ENCODE measurements at regions not wholly inside any gene's neighbourhood (a gene's known extent, or its start where the extent isn't known, plus 50 kb on each side); places are given as distances from the start of the nearest gene placed in this dataset.

DNA sequence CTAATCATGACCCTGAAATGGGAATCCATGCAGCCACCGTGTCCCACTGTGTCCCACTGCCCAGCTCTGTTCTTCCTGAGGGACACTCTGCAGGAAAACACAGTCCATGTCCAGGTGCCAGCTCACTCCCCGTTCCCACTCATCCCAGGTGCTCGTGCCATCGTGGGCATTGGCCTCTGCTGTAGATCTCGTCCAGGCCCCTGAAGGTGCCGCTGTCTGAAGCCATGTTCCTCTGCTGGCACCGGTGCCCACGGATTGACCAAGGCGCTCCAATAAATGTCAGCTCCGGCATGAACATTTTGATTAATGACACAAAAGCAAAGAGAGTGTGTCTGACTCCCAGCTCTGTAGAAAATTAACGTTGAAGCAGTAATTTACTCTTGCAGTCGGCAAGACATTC lies 280.1 kb upstream of the SALL3 start:
- H4K20me1 ChIP-seq (ENCODE audit: control insufficient read depth, extremely low read depth, insufficient read depth, low read length): no peaks in the 10 kb centered on the region
- no peak overlapping the region for H2AFZ ChIP-seq (ENCODE audit: control insufficient read depth, low read length)
- no peaks in the 10 kb centered on the region for H3K36me3 ChIP-seq (ENCODE audit: control insufficient read depth in 2 of 2, extremely low read depth in 1 of 2, insufficient read depth in 2 of 2, low read length in 2 of 2)
- FAIRE-seq (no peak), DNase-seq (ENCODE audit: low read depth, low spot score) (no peak)
- H3K4me3 ChIP-seq (ENCODE audit: control insufficient read depth in 2 of 3, extremely low read depth in 1 of 3, insufficient read depth in 2 of 3, low read depth in 1 of 3, low read length in 3 of 3): no peak overlapping the region
- no peaks in the 10 kb centered on the region for H3K79me2 ChIP-seq (ENCODE audit: control insufficient read depth, insufficient read depth, low read length)
- H3K27ac ChIP-seq (ENCODE audit: control insufficient read depth, insufficient read depth, low read length): no peak overlapping the region
- peaks cover 11% of the 10 kb centered on the region for H3K9me3 ChIP-seq (ENCODE audit: control insufficient read depth, low read depth, low read length)
- no peaks in the 10 kb centered on the region for H3K9me1 ChIP-seq (ENCODE audit: control insufficient read depth, extremely low read depth, insufficient read depth, low read length)
- dilution Hi-C loops (cut with MboI; ENCODE audit: extremely low pct_ligation_motif_present, low sequenced_read_pairs): no loop called here
- no peaks in the 10 kb centered on the region for H3K27me3 ChIP-seq (ENCODE audit: control insufficient read depth, extremely low read depth, insufficient read depth, low read length)
- no peak overlapping the region for H3K4me2 ChIP-seq (ENCODE audit: control insufficient read depth, extremely low read depth, insufficient read depth, low read depth, low read length)
- H3K9ac ChIP-seq (ENCODE audit: control insufficient read depth, extremely low read depth, insufficient read depth, low read length): no peak overlapping the region
- TF ChIP-seq, protein P1, sequence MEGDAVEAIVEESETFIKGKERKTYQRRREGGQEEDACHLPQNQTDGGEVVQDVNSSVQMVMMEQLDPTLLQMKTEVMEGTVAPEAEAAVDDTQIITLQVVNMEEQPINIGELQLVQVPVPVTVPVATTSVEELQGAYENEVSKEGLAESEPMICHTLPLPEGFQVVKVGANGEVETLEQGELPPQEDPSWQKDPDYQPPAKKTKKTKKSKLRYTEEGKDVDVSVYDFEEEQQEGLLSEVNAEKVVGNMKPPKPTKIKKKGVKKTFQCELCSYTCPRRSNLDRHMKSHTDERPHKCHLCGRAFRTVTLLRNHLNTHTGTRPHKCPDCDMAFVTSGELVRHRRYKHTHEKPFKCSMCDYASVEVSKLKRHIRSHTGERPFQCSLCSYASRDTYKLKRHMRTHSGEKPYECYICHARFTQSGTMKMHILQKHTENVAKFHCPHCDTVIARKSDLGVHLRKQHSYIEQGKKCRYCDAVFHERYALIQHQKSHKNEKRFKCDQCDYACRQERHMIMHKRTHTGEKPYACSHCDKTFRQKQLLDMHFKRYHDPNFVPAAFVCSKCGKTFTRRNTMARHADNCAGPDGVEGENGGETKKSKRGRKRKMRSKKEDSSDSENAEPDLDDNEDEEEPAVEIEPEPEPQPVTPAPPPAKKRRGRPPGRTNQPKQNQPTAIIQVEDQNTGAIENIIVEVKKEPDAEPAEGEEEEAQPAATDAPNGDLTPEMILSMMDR (optimal IDR thresholded peaks at IDR 0.05 in 1 of 3, IDR thresholded peaks at IDR 0.05 in 1 of 3, conservative IDR thresholded peaks at IDR 0.05 in 1 of 3; ENCODE audit: extremely low read depth in 1 of 3, insufficient read depth in 2 of 3, low read length in 3 of 3): no peak
- no peaks in the 10 kb centered on the region for H3K4me1 ChIP-seq (ENCODE audit: control insufficient read depth, extremely low read depth, insufficient read depth, low read length)

DNA sequence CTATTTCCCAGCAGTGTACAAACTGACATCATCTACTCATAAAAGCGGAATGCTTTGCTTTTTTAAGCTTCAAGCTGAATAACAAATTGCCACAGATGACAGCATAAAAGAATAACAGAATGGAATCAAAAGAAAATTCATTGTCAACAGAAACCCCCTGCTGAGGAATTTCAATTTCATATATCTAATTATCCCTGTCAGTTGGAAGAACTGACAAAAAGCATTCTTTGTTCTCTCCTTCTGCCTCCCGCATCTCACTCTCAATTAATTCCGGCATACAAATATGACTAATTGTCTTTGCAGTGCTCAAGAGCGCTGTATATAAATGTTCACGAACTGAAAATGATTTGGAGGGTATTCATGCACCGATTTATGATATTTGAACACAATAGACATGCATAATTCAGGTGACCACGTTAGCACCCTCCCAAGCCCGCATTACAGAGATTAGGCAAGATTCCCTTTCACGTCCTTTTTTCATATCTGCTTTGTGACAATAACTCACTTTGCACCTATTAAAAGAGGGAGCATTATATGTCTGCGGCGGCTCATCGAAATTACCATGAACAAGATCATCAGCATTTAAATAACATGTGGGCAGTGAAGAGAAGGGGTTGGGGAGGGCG lies 277.7 kb upstream of the SALL3 start:
- FAIRE-seq (no peak), DNase-seq (ENCODE audit: low read depth, low spot score) (no peak)
- TF ChIP-seq EZH2 (IDR thresholded peaks at IDR 0.05; ENCODE audit: low read length): no peak
- TF ChIP-seq, protein P1 (optimal IDR thresholded peaks at IDR 0.05 in 1 of 3, IDR thresholded peaks at IDR 0.05 in 1 of 3, conservative IDR thresholded peaks at IDR 0.05 in 1 of 3; ENCODE audit: extremely low read depth in 1 of 3, insufficient read depth in 2 of 3, low read length in 3 of 3): no peak
- dilution Hi-C loops (cut with MboI; ENCODE audit: extremely low pct_ligation_motif_present, low sequenced_read_pairs): no loop called here
- Histone ChIP-seq H3K79me2 (ENCODE audit: control insufficient read depth, insufficient read depth, low read length) (no peaks in the 10 kb centered on the region), H3K9me3 (ENCODE audit: control insufficient read depth, low read depth, low read length) (peaks cover 14% of the 10 kb centered on the region), H3K9ac (ENCODE audit: control insufficient read depth, extremely low read depth, insufficient read depth, low read length) (no peak overlapping the region), H3K27me3 (ENCODE audit: control insufficient read depth, extremely low read depth, insufficient read depth, low read length) (no peaks in the 10 kb centered on the region), H3K27ac (ENCODE audit: control insufficient read depth, insufficient read depth, low read length) (no peak overlapping the region), H3K9me1 (ENCODE audit: control insufficient read depth, extremely low read depth, insufficient read depth, low read length) (no peaks in the 10 kb centered on the region), H3K4me3 (ENCODE audit: control insufficient read depth in 2 of 3, extremely low read depth in 1 of 3, insufficient read depth in 2 of 3, low read depth in 1 of 3, low read length in 3 of 3) (no peak overlapping the region), H2AFZ (ENCODE audit: control insufficient read depth, low read length) (no peak overlapping the region), H3K36me3 (ENCODE audit: control insufficient read depth in 2 of 2, extremely low read depth in 1 of 2, insufficient read depth in 2 of 2, low read length in 2 of 2) (no peaks in the 10 kb centered on the region), H3K4me2 (ENCODE audit: control insufficient read depth, extremely low read depth, insufficient read depth, low read depth, low read length) (no peak overlapping the region), H3K4me1 (ENCODE audit: control insufficient read depth, extremely low read depth, insufficient read depth, low read length) (no peaks in the 10 kb centered on the region), H4K20me1 (ENCODE audit: control insufficient read depth, extremely low read depth, insufficient read depth, low read length) (no peaks in the 10 kb centered on the region)

Data from keratinocyte (primary cell).